AML-193 (cell line): ENCODE measurements at regions not wholly inside any gene's neighbourhood (a gene's known extent, or its start where the extent isn't known, plus 50 kb on each side); places are given as distances from the start of the nearest gene placed in this dataset.
"Not testable (repeated sequence)": the region's sequence is repeated elsewhere in the genome, so short reads cannot be mapped to it uniquely, and the experiment has no call there.

Source experiments
- DNase-seq, 2 experiments: peaks; one replicate each; lab custom pipeline; 2025; lab: John Stamatoyannopoulos, UW

DNA sequence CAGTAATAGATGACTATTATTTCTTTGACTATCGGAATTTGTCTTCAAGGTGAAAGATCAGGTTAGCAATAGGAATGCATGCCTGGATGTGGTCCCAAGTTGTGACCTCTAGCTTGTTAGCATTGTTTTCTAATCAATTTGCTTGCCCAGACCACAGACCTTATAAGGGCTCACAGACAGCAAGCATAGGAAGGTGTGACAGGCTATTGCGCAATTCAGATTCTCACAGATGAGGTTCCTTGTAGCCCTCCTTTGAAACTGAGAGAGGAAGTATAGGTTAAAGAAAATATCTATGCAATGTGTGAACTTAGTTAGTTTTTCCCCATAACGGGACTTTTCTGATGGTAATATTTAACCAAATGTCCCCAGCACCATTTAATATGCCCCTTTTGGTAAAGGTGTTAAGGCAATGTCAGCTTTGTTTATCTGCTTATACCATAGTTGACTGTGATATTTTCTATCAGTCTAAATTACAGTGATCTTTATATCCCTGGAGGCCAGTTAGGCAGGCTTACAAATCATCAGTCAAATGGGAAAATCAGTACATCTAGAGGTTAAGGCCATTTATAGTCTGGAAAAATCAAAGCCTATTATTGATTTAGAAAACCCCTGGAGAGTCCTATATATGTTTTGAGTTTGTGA lies 168.1 kb upstream of the MBNL1 start:
- DNase-seq = peak; percentile 57 to 69

DNA sequence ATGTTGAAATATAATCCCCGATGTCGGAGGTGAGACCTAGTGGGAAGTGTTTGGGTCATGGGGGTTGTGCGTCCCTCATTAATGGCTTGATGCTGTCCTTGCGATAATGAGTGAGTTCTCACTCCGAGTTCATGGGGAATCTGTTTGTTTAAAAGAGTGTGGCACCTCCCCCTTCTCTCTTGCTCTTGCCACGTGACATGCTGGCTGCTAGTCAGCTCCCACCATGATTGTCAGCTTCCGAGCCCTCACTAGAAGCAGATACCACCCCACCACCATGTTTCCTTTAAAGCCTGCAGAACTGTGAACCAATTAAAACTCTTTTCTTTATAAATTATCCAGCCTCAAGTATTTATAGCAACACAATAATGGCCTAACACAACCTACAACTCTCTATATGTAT lies 166.3 kb upstream of the MBNL1 start:
- DNase-seq = no peak

DNA sequence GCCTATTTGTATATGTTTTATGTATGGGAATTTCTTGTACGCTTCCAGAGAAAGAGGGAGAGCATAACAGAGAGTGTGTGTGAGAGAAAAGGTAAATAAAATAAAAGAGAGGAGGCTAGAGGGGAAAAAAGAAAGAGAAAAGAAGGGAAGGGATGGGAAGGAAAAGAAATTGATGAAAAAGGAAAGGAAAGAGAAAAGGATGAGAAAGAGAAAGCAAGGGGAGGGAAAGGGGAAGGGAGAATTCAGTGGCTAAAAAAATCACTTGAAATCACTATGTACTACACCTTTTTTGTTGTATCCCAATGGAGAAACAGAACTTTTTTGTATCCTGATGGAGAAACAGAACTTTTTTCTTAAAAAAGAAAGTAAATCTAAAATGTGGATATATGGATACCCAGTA lies 165.5 kb upstream of the MBNL1 start:
- no peak for DNase-seq

DNA sequence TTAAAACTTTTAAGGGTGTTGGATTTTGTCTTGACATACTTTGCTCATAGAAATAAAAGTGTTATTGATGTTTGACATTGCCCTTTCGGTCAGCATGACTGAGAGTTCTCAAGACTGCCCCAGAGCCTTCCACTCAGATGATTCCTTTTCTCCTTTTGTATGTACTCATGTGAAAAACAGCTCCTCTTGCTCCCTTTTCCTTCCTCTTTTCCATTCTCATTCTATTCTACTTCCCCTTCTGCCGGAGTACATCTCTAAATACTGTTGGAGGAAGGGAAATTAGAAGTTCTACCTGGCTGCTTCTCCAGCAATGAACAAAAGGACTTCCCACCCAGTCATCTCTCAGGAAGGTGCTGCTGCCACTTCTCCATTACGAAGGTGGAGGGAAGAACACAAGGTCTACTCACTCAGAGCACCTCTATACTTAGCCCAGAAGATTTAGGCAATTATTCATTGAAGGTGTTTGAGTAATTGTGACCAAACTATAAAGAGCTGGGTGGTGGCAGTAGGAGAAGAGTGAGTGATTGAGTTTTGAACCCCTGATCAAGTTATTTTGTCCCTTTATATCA lies 163.8 kb upstream of the MBNL1 start:
- peak; percentile 82 to 86 for DNase-seq

DNA sequence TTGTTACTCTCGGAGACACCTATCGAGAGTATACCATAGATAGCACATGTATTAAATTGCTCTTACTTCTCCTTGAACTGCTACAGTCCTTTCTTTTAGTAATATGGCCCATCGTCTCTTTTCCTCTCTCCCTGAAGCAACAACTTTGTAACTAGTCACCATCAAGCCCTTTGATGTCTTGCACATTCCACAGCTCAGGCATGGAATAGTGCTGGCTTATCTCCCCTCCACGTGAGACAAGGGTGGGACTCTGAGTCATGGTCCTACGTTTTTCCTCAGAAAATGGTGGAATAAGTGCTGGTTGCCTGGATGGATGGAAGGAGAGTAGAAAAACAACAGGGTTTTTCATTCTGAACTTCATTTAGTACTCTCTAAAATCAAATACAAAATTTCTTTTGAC lies 163.3 kb upstream of the MBNL1 start:
- DNase-seq = no peak

DNA sequence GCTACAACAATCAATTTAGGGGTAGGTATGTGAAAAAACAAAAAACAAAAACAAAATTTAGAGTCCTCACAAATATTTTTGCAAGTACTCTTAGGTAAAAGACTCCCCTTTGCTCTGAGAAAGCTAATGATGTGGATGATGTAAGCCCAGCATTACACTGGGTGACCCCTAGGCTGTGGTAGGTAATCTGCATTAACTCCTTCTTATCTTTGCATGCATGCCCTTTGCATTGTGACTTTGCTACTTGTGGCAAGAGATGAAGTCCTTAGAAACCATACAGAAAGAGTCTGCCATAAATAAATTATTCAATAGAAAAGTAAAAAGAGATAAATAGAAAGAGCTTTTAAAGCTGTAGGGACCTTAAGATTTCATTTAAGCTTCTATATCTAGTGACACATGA lies 159.7 kb upstream of the MBNL1 start:
- no peak for DNase-seq

DNA sequence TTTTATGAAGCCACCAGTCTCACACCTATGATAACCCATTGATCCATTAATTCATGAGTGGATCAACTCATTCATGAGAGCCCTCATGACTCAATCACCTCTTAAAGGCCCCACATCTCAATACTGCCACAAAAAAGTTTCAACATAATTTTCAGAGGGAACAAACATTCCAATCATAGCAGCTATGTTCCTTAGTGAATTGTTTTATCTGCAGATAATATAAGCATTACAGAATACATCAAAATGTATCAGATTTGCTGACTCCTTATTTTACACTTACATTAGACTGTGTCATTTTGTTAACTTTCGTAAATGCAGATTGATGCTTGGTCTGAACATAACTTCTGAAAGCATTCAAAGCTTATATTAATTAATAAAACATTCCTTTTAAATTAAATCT lies 155.3 kb upstream of the MBNL1 start:
- DNase-seq = no peak

DNA sequence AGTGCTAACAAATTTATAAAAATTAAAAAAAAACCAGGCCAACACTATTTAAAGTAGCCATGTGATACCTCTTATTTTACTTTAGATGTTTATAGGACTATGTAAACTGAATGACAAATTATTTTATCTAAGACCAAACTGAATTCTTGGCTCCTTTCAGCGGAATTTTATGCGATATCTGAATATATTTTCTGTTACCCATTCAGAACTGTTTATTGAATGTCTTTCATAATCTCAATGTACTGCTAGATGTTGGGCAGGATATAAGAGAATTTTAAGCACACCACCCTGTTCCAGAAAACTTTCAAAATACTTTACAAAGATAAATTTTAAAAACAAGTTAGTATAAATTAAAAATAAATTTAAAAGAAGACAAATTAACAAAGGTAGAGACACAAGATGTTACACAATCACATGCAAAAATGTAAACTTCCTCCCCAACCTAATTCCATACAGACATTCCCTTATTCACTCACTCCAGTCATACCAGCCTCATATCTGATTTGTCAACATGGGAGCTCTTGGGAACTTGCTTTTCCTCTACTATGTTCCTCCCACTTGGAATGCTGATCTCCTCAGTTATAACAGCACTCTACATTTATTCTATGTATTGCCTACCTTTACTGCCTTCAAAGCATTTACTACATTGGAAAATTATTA lies 154.6 kb upstream of the MBNL1 start:
- no peak for DNase-seq

DNA sequence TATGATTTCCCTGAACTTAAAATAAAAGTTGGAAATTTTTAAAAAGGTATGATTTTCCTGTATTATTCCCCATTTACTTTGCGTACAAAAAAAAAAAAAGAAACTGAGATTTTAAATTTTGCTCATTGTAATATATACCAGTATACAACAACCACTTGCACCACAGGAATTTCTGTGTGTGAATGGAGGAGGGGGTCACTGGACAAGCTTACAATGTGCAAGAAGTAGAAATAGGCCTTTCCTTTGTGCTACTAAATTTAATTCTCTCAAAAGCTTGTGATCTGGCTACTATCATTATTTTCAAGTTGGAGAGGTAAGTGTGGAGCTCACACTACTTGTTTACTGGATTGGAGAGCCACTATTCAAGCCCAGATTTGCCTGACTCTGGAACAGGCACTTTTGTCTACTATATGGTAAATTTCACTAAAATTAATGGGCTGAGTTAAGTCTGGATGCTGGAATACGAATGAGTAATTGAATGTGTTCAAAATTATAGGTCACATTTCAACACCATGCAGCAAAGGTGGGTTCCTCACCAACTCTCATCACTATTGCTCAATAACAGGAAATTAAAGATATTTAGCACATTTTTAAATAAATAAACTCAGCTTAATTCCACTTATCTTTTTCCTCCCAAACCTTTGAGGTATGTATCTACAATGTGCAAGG lies 148.0 kb upstream of the MBNL1 start:
- no peak for DNase-seq

DNA sequence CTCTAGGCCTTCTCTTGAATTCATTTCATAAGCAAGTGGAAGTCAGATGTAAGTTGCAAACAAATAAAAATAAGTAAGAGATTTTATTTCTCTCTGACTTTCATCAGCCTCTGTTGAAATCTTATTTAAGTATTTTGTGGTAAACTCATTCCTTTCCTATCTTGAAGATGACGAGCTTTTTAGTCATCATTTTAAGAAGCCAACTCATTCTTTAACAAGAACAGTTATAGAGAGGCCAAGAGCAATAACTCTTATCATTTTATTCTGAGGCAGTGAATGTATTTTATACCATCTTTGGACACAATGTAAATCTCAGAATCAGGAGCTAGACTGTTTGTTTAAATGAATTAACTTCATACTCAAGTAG lies 147.5 kb upstream of the MBNL1 start:
- no peak for DNase-seq

DNA sequence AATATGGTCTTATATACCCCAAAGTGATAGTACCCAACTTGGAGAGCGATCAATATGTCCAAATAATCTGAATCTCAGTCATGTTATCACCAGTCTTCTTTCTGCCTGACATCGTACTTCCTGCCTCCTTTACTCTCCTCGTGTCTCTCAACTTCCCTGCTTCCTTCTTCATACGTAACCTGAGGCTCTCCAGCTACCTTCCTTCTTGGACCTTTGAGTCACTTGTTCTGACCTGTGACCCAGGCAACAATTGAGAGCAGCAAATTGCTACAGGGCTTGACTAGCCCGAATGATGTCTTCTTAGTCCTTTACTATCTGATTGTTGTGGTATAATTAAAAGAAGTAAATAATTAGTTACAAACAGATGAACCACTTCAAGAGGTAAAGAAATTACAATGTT lies 145.9 kb upstream of the MBNL1 start:
- no peak for DNase-seq

DNA sequence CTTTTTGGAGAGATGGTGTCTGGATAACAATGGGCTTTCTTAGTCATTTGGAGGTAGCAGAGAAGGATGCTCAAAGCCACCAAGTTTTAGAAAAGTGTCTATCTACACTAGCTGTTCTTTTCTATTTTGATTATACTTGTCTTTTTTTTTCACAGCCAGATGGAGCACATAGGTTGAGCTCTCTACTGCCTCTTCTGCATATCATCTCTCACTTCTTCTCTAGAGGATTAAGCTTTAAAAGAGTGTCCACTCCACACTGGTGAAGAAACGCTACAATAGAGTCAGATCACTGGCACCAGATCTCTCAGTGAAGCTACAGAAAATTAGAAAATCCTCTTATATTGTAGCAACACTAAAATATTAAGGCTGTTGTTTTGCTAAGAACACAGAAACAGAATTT lies 145.3 kb upstream of the MBNL1 start:
- DNase-seq = no peak

DNA sequence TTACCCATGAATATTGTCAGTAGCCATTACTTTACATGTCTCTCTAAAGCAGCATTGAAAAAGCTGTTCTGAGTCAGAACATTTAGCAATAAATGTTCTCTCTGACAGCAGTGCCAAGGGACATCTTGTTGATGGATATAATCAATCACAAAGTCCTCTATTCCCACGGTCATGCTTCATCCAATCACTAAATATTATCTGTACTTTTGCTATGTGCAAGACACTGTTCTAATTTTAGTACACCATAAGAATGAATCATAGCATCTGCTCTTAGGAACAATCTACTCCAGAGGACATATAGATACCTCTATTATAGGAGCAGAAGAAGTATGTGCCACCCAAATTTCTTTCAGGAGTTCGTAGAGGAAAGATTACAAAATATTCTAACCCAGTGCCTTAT lies 142.5 kb upstream of the MBNL1 start:
- DNase-seq = no peak

DNA sequence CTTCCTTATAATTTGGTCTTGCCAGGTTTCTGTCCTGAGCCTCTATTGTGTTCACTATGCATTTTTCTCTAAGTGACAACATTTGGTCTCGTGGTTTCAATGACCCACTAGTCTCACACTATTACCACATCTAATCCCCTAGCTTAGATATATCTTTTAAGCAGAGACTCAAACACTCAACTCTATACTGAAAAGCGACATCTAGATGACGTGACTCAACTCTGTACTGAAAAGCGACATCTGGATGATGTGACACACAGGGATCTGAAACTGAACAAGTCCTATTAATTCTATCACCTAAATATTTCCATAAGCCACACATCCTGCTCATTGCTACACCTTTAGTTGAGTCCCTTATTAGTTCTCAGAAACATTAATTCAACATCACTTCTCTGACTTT lies 141.7 kb upstream of the MBNL1 start:
- no peak for DNase-seq

DNA sequence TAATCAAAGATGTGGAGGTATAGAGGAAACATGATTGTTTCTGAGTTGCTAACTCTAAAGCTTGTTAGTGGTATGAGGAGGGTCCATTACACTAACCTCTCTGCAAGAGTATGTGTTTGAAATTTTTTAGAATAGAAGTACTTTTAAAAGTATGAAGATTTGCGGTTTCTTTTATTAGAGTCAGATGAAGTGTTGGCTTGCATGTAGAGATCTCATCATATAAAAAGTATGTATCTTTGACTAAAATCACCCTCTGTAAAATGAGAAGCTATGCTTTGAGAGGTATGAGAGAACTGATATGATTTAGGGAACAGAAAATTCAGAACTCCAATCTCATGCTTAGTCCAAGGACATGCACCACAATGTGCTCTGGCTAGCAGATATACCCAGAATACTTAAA lies 140.4 kb upstream of the MBNL1 start:
- no peak for DNase-seq

DNA sequence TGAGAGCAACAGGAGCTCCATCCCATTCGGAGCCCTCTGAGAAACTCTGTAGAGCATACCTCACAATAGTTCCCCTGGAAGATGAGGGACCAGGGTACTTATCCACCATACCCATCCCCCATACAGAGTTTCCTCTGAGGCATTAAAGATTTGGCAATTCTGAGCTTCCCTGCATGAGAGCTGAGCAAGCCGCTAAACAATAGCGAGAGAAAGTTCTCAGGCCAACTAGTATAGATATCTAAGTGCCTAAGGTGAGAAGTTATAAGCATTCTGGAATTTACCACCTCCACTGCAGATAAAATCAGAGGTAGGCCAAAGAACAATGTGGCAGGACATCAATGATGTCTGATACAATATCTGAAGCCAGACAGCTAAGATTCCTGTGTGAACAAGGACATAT lies 129.1 kb upstream of the MBNL1 start:
- no peak for DNase-seq

DNA sequence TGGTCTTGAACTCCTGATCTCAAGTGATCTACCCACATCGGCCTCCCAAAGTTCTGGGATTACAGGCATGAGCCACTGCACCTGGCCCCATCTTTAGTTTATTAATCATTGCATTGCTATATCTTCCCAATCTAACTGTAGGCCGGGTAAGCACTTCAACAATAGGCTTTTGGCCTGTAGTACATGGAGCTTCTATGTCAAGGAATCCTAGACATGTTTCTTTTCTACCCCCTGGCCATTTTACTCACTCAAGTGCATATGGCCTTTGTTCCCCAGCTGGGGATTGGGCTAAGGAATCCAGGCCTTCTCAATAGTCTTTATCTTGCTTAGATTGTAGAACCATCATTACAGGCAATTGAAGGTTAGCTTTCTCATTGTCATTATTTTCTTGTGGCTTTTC lies 122.3 kb upstream of the MBNL1 start:
- DNase-seq = no peak

DNA sequence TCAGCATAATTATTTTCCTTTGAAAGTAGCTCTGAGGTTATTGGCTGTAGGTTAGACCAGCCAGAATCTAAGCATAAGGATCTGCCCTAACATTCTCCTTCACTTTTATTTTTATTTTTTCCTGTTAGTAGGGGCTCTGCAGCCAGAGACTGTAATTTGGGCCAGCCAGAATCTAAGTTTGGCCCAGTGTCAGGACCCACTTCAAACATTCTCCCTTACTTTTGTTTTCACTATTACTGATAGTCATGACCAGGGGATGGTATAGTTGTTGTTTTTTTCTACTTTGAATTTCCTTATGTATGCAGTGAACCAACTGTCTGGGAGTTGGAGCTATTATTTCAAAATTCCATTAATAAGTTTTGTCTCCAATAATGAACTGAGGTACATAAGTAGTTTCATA lies 121.0 kb upstream of the MBNL1 start:
- DNase-seq = no peak

DNA sequence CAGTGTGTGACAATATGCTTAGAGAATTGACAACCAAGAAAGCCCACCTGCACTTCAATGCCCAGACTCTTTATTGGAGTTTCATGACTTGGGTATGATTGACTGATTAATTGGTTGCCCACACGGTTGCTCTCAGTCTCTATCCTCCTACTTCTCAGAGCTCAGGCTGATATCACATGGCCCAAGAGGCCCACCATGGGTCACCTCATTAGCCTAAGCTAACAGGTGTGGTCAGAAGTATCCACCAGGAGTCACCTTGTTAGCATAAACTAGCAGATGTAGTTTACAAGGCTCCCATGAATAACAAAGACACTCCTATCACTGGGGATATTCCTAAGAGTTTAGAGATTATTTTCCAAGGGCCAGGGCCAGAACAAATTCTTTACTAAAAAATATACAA lies 120.2 kb upstream of the MBNL1 start:
- DNase-seq = no peak

DNA sequence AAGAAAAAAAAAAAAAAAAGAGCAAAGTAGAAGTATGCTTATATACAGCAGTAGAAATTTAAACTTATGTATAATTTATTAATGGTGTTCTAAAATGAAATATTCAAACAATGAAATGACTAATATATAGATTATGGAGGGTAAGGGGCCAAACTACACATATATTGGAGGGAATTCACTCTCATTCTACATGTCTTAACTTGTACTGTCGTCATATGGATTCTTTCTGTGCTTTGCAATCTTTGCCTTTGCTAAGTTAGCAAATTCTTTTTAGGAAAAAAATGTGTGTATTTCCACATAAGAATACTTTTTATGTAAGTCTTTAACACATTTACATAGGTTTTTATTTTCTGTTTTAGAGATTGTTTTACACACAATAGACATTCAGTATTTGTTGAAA lies 118.9 kb upstream of the MBNL1 start:
- DNase-seq = no peak

DNA sequence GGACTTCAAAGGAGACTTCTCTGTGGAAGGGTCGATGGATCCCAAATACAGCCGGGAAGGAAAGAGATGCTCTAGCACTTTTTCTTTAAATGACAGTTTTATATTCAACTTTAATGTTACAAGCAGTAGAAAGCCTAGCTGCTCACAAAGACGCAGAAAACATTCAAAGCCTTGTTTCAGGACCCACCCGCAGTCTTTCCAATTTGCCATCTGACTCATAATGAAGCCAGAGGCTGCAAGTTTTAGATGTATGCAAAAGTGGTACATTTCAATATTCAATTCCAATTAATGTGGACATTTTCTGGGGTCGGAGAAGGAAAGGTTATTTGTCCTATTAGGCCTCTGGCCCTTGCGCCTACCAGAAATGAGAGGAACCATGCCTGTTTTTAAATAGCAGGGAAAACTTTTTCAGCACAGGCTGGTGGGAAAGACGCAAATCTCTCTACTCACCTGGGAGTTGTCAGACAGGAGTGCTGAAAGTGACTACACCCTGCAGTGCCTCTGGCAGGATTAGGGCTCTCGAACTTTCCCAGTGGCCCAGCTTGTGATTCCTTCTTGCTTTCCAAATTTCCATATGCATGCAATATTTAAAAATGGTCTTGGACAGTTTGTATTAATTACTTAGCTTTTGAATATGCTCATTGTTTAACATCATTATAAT lies 117.4 kb upstream of the MBNL1 start:
- no peak for DNase-seq

DNA sequence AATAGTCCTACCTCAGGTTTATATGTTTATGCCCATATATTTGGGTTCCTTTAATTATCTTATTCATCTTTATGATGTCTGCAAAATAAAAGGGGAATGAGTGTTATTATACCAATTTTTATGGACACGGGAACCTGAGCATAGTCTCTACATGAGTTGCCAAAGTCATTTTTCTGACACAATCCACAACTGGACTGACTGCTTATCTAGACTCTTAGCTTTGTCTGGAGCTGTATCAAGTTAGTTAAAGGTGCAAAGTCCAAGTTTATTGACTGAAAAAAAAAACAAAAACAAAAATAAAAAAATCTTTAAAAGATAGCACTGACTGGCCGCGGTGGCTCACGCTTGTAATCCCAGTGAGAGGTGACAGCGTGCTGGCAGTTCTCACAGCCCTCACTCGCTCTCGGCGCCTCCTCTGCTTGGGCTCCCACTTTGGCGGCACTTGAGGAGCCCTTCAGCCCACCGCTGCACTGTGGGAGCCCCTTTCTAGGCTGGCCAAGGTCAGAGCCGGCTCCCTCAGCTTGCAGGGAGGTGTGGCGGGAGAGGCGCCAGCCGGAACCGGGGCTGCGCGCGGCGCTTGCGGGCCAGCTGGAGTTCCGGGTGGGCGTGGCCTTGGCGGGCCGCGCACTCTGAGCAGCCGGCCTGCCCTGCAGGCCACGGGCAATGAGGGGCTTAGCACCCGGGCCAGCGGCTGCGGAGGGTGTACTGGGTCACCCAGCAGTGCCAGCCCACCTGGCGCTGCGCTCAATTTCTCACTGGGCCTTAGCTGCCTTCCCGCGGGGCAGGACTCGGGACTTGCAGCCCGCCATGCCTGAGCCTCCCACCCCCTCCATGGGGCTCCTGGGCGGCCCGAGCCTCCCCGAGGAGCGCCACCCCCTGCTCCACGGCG lies 116.6 kb upstream of the MBNL1 start:
- not testable (repeated sequence) for DNase-seq
